A549 (cell line): ENCODE measurements at regions not wholly inside any gene's neighbourhood (a gene's known extent, or its start where the extent isn't known, plus 50 kb on each side); places are given as distances from the start of the nearest gene placed in this dataset.
A peak's percentile ranks its signal among the peaks of the same experiment; 100 is the strongest.

Experiments used
- ATAC-seq, 2 experiments: fragments of 200-7000 bp in 1 of 2; fragments of >200 bp in 1 of 2; cut with Nextera tagmentation in 1 of 2; cut with Tn5 transposase in 1 of 2; 3 replicates each; pipeline versions ENCODE4 v1.8.0 to v1.9.1; 2018 to 2020; ENCODE audit warnings: mild to moderate bottlenecking in 1 of 2, moderate library complexity in 1 of 2
- CTCF ChIA-PET: fragments of 300-600 bp; sonication (Branson Sonifier 250); formaldehyde crosslinking; extraction: SDS; loops from one replicate; lab custom pipeline; 2021; ENCODE audit warnings: antibody characterized with exemption, inconsistent platforms; lab: Yijun Ruan, JAX
- POLR2A ChIA-PET: fragments of 350-600 bp; formaldehyde crosslinking; extraction: SDS; loops from one replicate; lab custom pipeline; 2021; ENCODE audit warnings: antibody characterized with exemption, inconsistent platforms; lab: Yijun Ruan, JAX
- DNase-seq, 2 experiments: peaks; one replicate each; pipeline versions ENCODE4 v3.0.0 to v3.0.0-alpha.2; 2011 to 2016; ENCODE audit warnings: low read depth in 1 of 2, low spot score in 1 of 2
- FAIRE-seq: peaks from 2 replicates; lab custom pipeline; 2011; peaks lifted over from hg19 to GRCh38; lab: Jason Lieb, UNC
- H3K27ac ChIP-seq, 2 experiments: fragments of >200 bp; sonication (Bioruptor Twin); formaldehyde crosslinking; 3 replicates each; pipeline ENCODE4 v1.5.1; 2016 to 2017
- H3K4me1 ChIP-seq: fragments of >200 bp; sonication (Bioruptor Twin); formaldehyde crosslinking; 3 replicates; pipeline ENCODE4 v1.6.1; 2016
- H3K4me2 ChIP-seq: fragments of >200 bp; sonication (Bioruptor Twin); formaldehyde crosslinking; 3 replicates; pipeline ENCODE4 v1.6.1; 2016
- H3K4me3 ChIP-seq: fragments of >200 bp; sonication (Bioruptor Twin); formaldehyde crosslinking; 3 replicates; pipeline ENCODE4 v1.5.1; 2016
- H3K9me3 ChIP-seq: fragments of >200 bp; sonication (Bioruptor Twin); formaldehyde crosslinking; 3 replicates; pipeline ENCODE4 v1.6.1; 2016
- HEYL ChIP-seq: fragments of 250-450 bp; sonication (Bioruptor Pico); IDR thresholded peaks from 2 replicates; pipeline ENCODE4 v1.8.0; 2021; ENCODE audit warnings: mild to moderate bottlenecking, moderate library complexity
- JUN ChIP-seq, 2 experiments: fragments of >200 bp; sonication (Bioruptor Twin); formaldehyde crosslinking; IDR thresholded peaks; 2 replicates in 1 of 2; 3 replicates in 1 of 2; pipeline ENCODE4 v1.6.1; 2016 to 2017
- KDM1A ChIP-seq: fragments of 200-600 bp; sonication (generic); IDR thresholded peaks from 2 replicates; pipeline ENCODE4 v1.6.1; 2016; ENCODE audit warnings: low read depth, mild to moderate bottlenecking
- MYC ChIP-seq: IDR thresholded peaks from 2 replicates; pipeline ENCODE4 v1.6.1; 2012; ENCODE audit warnings: mild to moderate bottlenecking, inconsistent platforms, low read length, improper control_type of control experiment, borderline replicate concordance
- NPAS2 ChIP-seq: fragments of 250-450 bp; sonication (Bioruptor Pico); IDR thresholded peaks from 2 replicates; pipeline ENCODE4 v1.8.0; 2022; ENCODE audit warnings: mild to moderate bottlenecking, moderate library complexity, borderline replicate concordance
- POLR2AphosphoS2 ChIP-seq: conservative IDR thresholded peaks from 2 replicates; pipeline ENCODE4 v1.6.1; 2012; ENCODE audit warnings: low read length, improper control_type of control experiment, inconsistent platforms
- RAD21 ChIP-seq, 2 experiments: fragments of >200 bp in 1 of 2; sonication (Bioruptor Twin) in 1 of 2; formaldehyde crosslinking in 1 of 2; IDR thresholded peaks in 1 of 2; conservative IDR thresholded peaks in 1 of 2; 2 replicates in 1 of 2; 3 replicates in 1 of 2; pipeline ENCODE4 v1.6.1; 2012 to 2018; ENCODE audit warnings: inconsistent platforms in 1 of 2
- RCOR1 ChIP-seq: fragments of 150-350 bp; IDR thresholded peaks from 2 replicates; pipeline ENCODE4 v1.6.1; 2014; ENCODE audit warnings: antibody characterized with exemption, low read length, low read depth
- RFX5 ChIP-seq: fragments of 450-650 bp; IDR thresholded peaks from 2 replicates; pipeline ENCODE4 v1.7.1; 2014; ENCODE audit warnings: antibody characterized with exemption, mild to moderate bottlenecking, moderate library complexity
- TFCP2L1 ChIP-seq: fragments of 250-450 bp; sonication (Bioruptor Pico); IDR thresholded peaks from 2 replicates; pipeline ENCODE4 v1.5.0; 2021; ENCODE audit warnings: mild to moderate bottlenecking
- ZNF302 ChIP-seq: fragments of 250-450 bp; sonication (Bioruptor Pico); IDR thresholded peaks from 2 replicates; pipeline ENCODE4 v1.9.0; 2021; ENCODE audit warnings: inconsistent platforms, mild to moderate bottlenecking, moderate library complexity
- WGBS: methylation state at CpG from one replicate; pipeline ENCODE4 v1.1.6; 2017; ENCODE audit errors: missing lambda C conversion rate; 5-methylcytosine and 5-hydroxymethylcytosine counted together
- small RNA-seq, 6 experiments: library from RNA; depleted of rRNA; stranded (forward); fragments of <200 nt; gene quantifications; one replicate each; pipeline ENCODE3, GENCODE V24; 2012
- TF ChIP-seq, protein P1 (sequence below): fragments of 250-450 bp; sonication (Bioruptor Pico); IDR thresholded peaks from 2 replicates; pipeline ENCODE4 v1.5.0; 2020; ENCODE audit warnings: low read depth, mild to moderate bottlenecking, moderate library complexity
- TF ChIP-seq, protein P2 (sequence below): IDR thresholded peaks from 2 replicates; pipeline ENCODE4 v1.6.1; 2012
- TF ChIP-seq, protein P3 (sequence below): fragments of 250-450 bp; sonication (Bioruptor Pico); IDR thresholded peaks from 2 replicates; pipeline ENCODE4 v1.5.0; 2021; ENCODE audit warnings: mild to moderate bottlenecking, moderate library complexity, borderline replicate concordance

DNA sequence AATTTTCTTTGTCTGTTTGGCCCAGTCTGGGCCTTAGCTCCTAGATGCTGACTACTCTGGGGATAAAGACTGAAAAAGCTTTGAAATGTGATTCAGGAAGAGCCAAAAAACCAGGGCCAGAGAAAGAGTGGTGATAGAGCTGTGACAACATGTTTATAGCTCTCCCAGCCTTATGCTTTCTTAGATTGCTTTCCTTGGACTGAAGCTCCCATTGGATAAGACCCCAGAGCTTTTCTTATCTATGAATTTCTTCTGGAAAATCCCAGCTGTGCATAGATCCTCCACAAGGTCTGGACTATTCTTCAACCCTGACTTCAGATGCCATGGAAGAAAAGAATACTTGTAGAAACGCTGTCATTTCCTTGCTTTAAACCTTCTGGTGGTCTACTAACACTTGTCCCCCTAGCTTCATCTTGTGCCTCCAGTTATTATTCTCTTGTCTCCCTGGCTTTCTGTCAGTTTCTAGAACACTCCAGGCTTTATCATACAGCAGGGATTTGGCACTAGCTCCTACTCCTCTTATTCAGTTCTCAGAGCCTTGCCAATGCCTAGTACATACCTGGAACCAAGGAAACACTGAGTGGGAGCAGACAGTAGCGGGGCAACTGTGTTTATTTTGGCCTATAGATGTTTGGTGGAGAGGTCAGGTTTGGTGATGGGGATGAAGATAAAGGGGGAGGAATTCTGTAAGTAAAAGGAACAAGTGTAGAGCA lies 57.1 kb upstream of the TEX13D start (continued):
- TF ChIP-seq, protein P1, sequence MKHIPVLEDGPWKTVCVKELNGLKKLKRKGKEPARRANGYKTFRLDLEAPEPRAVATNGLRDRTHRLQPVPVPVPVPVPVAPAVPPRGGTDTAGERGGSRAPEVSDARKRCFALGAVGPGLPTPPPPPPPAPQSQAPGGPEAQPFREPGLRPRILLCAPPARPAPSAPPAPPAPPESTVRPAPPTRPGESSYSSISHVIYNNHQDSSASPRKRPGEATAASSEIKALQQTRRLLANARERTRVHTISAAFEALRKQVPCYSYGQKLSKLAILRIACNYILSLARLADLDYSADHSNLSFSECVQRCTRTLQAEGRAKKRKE (CRISPR knock-in tag), result no peak
- TF ChIP-seq MYC, result no peak

DNA sequence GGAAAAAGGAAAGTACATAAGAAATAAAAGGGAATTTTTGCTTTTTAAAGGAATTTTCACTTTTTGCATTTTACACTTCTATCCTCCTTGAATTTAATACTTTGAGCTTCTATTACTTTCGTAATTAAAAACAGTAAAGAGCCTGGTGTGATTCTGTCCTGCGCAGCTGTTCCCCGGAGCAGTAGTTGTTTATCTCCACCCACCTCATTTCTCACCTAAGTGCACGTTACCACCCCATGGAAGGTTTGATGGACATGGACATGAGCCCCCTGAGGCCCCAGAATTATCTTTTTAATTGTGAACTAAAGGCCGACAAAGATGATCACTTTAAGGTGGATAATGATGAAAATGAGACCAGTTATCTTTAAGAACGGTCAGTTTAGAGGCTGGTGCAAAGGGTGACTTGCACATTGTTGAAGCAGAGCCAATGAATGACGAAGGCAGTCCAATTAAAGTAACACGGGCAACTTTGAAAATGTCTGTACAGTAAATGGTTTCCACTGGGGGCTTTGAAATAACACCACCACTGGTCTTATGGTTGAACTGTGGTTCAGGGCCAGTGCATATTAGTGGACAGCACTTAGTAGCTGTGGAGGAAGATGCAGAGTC lies 52.1 kb upstream of the TEX13D start:
- no peak overlapping the region for H3K4me2 ChIP-seq
- 34% methylated on average over 8 of the region's 8 CpGs for WGBS
- no peak overlapping the region for H3K4me3 ChIP-seq
- no peaks in the 10 kb centered on the region for H3K9me3 ChIP-seq
- ChIA-PET POLR2A (no interaction called here), CTCF (interaction anchor here (0.6 kb wide), 1 partner anchor 25 kb away, joined by 3 read pairs; no protein-coding TSS in a partner anchor)
- H3K27ac ChIP-seq, result no peak overlapping the region
- H3K4me1 ChIP-seq, result no peaks in the 10 kb centered on the region
- no peak for ATAC-seq
- peak in 1 of 2 experiments; percentile 0 for DNase-seq
- no peak for TF ChIP-seq HEYL (CRISPR knock-in tag)
- TF ChIP-seq TFCP2L1 (CRISPR knock-in tag), result no peak
- TF ChIP-seq RFX5, result no peak
- no peak for TF ChIP-seq ZNF302 (CRISPR knock-in tag)
- no peak for TF ChIP-seq RCOR1
- TF ChIP-seq, protein P2, sequence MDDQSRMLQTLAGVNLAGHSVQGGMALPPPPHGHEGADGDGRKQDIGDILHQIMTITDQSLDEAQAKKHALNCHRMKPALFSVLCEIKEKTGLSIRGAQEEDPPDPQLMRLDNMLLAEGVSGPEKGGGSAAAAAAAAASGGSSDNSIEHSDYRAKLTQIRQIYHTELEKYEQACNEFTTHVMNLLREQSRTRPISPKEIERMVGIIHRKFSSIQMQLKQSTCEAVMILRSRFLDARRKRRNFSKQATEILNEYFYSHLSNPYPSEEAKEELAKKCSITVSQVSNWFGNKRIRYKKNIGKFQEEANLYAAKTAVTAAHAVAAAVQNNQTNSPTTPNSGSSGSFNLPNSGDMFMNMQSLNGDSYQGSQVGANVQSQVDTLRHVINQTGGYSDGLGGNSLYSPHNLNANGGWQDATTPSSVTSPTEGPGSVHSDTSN, result no peak
- peak; percentile 59 for FAIRE-seq

DNA sequence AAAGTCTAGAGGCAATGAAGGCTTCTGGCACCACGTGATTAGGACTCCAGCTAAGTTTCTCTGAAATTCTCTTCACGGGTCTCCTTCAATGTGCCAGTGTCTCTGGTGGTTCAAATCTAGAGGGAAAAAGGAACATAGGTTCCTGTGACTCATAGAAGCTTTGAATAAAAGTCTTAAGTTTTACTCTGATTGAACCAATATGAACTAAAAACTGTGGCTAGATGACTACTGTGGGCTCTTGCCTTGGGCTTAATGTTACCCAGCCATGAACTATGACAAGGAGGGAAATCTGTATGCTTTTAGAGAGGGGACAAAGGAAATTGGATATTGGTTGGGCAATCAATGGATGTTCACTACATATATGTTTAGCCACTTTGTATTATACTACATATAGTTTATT lies 49.9 kb upstream of the TEX13D start:
- ChIA-PET CTCF (no interaction called here), POLR2A (no interaction called here)
- 4% methylated on average over 2 of the region's 2 CpGs for WGBS
- TF ChIP-seq NPAS2 (CRISPR knock-in tag) (no peak), KDM1A (no peak), RAD21 (conservative IDR thresholded peaks at IDR 0.05 in 1 of 2, IDR thresholded peaks at IDR 0.05 in 1 of 2) (no peak), JUN (IDR thresholded peaks at IDR 0.05) (no peak), RFX5 (no peak), POLR2AphosphoS2 (no peak)
- TF ChIP-seq, protein P1 (CRISPR knock-in tag), result no peak
- TF ChIP-seq, protein P3, sequence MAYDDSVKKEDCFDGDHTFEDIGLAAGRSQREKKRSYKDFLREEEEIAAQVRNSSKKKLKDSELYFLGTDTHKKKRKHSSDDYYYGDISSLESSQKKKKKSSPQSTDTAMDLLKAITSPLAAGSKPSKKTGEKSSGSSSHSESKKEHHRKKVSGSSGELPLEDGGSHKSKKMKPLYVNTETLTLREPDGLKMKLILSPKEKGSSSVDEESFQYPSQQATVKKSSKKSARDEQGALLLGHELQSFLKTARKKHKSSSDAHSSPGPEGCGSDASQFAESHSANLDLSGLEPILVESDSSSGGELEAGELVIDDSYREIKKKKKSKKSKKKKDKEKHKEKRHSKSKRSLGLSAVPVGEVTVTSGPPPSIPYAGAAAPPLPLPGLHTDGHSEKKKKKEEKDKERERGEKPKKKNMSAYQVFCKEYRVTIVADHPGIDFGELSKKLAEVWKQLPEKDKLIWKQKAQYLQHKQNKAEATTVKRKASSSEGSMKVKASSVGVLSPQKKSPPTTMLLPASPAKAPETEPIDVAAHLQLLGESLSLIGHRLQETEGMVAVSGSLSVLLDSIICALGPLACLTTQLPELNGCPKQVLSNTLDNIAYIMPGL (CRISPR knock-in tag), result no peak
- Histone ChIP-seq H3K27ac (no peak overlapping the region), H3K4me3 (no peak overlapping the region), H3K4me1 (no peaks in the 10 kb centered on the region), H3K4me2 (no peak overlapping the region), H3K9me3 (no peaks in the 10 kb centered on the region)
- FAIRE-seq, result no peak
- no peak for DNase-seq
- ATAC-seq, result no peak

Small RNAs in the stretch of these regions (small RNA-seq; reads per million reads assigned to genes)
- 0 reads per million in 6 experiments for gene RF00561
